KMS-11 (cell line): ENCODE measurements at regions not wholly inside any gene's neighbourhood (a gene's known extent, or its start where the extent isn't known, plus 50 kb on each side); places are given as distances from the start of the nearest gene placed in this dataset.

Experiments used
- H2AFZ ChIP-seq: fragments of 200-600 bp; sonication (generic); 2 replicates; pipeline ENCODE4 v1.6.1; 2016; ENCODE audit warnings: antibody characterized with exemption, mixed run types, low read depth
- H3K27ac ChIP-seq: fragments of 200-600 bp; sonication (generic); 2 replicates; pipeline ENCODE4 v1.6.1; 2016; ENCODE audit warnings: mild to moderate bottlenecking, mixed run types
- H3K27me3 ChIP-seq: fragments of 200-600 bp; sonication (generic); 2 replicates; pipeline ENCODE4 v1.6.1; 2017; ENCODE audit warnings: mild to moderate bottlenecking, low read depth, mixed run types, moderate library complexity; ENCODE audit not compliant: insufficient read depth
- H3K36me3 ChIP-seq: fragments of 200-600 bp; sonication (generic); 2 replicates; pipeline ENCODE4 v1.6.1; 2017; ENCODE audit warnings: mild to moderate bottlenecking, mixed run types; ENCODE audit not compliant: insufficient read depth
- H3K4me1 ChIP-seq: fragments of 200-600 bp; sonication (generic); 2 replicates; pipeline ENCODE4 v1.6.1; 2016; ENCODE audit warnings: mild to moderate bottlenecking, low read depth, mixed run types; ENCODE audit not compliant: poor library complexity, severe bottlenecking
- H3K4me2 ChIP-seq: fragments of 200-600 bp; sonication (generic); 2 replicates; pipeline ENCODE4 v1.7.0; 2016; ENCODE audit warnings: mild to moderate bottlenecking, mixed run types
- H3K4me3 ChIP-seq: fragments of 200-600 bp; sonication (generic); IDR thresholded peaks from 2 replicates; pipeline ENCODE4 v1.6.1; 2017; ENCODE audit warnings: low read depth, low read length, mixed read lengths; ENCODE audit not compliant: insufficient read depth
- H3K79me2 ChIP-seq: fragments of 200-600 bp; sonication (generic); 2 replicates; pipeline ENCODE4 v1.6.1; 2016; ENCODE audit warnings: low read depth, mixed run types; ENCODE audit not compliant: insufficient read depth
- H3K9ac ChIP-seq: fragments of 200-600 bp; sonication (generic); 2 replicates; pipeline ENCODE4 v1.6.1; 2016; ENCODE audit warnings: mild to moderate bottlenecking, mixed run types
- H4K20me1 ChIP-seq: fragments of 200-600 bp; sonication (generic); 2 replicates; pipeline ENCODE4 v1.6.1; 2016; ENCODE audit warnings: mild to moderate bottlenecking, mixed run types; ENCODE audit not compliant: insufficient read depth
- TF ChIP-seq, protein P1 (sequence below): fragments of 200-600 bp; sonication (generic); conservative IDR thresholded peaks from 2 replicates; pipeline ENCODE4 v1.6.1; 2017; ENCODE audit warnings: low read depth, mild to moderate bottlenecking, antibody characterized with exemption, low read length, moderate library complexity, mixed read lengths

GRCh38 chr4:177178246-177178645 is 131.4 kb upstream of the NEIL3 start:
- Histone ChIP-seq H3K27ac (no peak overlapping the region), H3K36me3 (no peaks in the 10 kb centered on the region), H3K27me3 (no peaks in the 10 kb centered on the region), H4K20me1 (no peaks in the 10 kb centered on the region), H3K4me2 (no peak overlapping the region), H3K4me3 (no peak overlapping the region), H2AFZ (no peak overlapping the region), H3K9ac (no peak overlapping the region), H3K4me1 (no peaks in the 10 kb centered on the region), H3K79me2 (no peaks in the 10 kb centered on the region)
- TF ChIP-seq, protein P1, sequence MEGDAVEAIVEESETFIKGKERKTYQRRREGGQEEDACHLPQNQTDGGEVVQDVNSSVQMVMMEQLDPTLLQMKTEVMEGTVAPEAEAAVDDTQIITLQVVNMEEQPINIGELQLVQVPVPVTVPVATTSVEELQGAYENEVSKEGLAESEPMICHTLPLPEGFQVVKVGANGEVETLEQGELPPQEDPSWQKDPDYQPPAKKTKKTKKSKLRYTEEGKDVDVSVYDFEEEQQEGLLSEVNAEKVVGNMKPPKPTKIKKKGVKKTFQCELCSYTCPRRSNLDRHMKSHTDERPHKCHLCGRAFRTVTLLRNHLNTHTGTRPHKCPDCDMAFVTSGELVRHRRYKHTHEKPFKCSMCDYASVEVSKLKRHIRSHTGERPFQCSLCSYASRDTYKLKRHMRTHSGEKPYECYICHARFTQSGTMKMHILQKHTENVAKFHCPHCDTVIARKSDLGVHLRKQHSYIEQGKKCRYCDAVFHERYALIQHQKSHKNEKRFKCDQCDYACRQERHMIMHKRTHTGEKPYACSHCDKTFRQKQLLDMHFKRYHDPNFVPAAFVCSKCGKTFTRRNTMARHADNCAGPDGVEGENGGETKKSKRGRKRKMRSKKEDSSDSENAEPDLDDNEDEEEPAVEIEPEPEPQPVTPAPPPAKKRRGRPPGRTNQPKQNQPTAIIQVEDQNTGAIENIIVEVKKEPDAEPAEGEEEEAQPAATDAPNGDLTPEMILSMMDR = no peak

DNA sequence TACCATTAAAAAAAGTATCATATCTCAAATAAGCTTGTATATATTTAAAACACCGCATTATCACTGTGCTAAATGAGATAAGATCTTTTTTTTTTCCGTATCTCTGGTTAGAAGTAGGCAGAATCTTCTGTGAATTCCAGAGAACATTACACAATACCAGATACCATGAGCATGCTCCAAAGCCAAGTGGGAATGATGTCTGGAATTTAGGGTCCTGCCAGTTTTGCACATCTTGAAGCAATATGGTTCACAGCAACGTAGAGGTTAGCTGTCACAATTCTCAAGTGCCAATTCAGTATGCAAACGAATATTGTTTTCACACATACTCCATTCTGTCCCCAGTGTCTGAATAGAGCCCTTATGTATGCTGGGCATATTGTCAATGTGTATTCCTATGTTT is 127.5 kb upstream of the NEIL3 start:
- Histone ChIP-seq H4K20me1 (no peaks in the 10 kb centered on the region), H3K27ac (no peak overlapping the region), H2AFZ (no peak overlapping the region), H3K4me1 (no peaks in the 10 kb centered on the region), H3K36me3 (no peaks in the 10 kb centered on the region), H3K4me2 (no peak overlapping the region), H3K79me2 (no peaks in the 10 kb centered on the region), H3K9ac (no peak overlapping the region), H3K27me3 (no peaks in the 10 kb centered on the region), H3K4me3 (no peak overlapping the region)
- TF ChIP-seq, protein P1 = no peak

GRCh38 chr4:177182728-177183127 is 126.9 kb upstream of the NEIL3 start:
- Histone ChIP-seq H3K4me3 (no peak overlapping the region), H2AFZ (no peak overlapping the region), H3K9ac (no peak overlapping the region), H3K4me2 (no peak overlapping the region), H4K20me1 (no peaks in the 10 kb centered on the region), H3K27ac (no peak overlapping the region), H3K79me2 (no peaks in the 10 kb centered on the region), H3K36me3 (no peaks in the 10 kb centered on the region), H3K4me1 (no peaks in the 10 kb centered on the region), H3K27me3 (no peaks in the 10 kb centered on the region)
- TF ChIP-seq, protein P1 = no peak

DNA sequence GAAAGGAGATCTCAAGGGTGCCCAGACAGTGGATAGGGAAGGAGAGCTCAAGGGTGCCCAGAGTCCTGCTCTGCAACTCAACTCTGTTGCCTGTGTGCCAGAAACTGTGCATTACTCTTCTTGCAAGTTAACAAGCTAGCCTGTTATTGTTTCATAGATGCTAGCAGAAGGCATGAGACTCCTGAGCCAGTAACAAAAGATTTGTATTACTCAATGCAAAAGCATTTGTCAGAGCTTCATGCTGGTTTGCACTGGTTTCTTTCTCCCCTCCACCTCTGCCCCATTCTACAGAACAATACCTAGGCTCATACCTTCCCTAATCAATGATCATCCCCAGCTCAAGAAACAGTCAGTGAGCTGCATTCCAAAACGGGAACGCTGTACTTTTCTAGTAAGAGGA is 124.5 kb upstream of the NEIL3 start:
- Histone ChIP-seq H3K4me2 (no peak overlapping the region), H2AFZ (no peak overlapping the region), H3K79me2 (no peaks in the 10 kb centered on the region)

More for the DNA sequence above, 124.5 kb upstream of the NEIL3 start:
- Histone ChIP-seq H3K27ac (no peak overlapping the region), H3K4me1 (no peaks in the 10 kb centered on the region), H3K4me3 (no peak overlapping the region), H4K20me1 (no peaks in the 10 kb centered on the region), H3K27me3 (no peaks in the 10 kb centered on the region), H3K36me3 (no peaks in the 10 kb centered on the region), H3K9ac (no peak overlapping the region)
- TF ChIP-seq, protein P1 = no peak
